AG04449 (cell line): ENCODE measurements at regions not wholly inside any gene's neighbourhood (a gene's known extent, or its start where the extent isn't known, plus 50 kb on each side); places are given as distances from the start of the nearest gene placed in this dataset.

ENCODE experiments used
- CTCF ChIA-PET: fragments of 350-600 bp; formaldehyde crosslinking; extraction: SDS; loops from one replicate; lab custom pipeline; 2021; ENCODE audit warnings: antibody characterized with exemption; lab: Yijun Ruan, JAX
- POLR2A ChIA-PET: fragments of 400-600, 350-600 bp; formaldehyde crosslinking; extraction: SDS; loops from one replicate; lab custom pipeline; 2020; ENCODE audit warnings: antibody characterized with exemption, inconsistent platforms; lab: Yijun Ruan, JAX
- DNase-seq: peaks from one replicate; pipeline ENCODE4 v3.0.0-alpha.2; 2010; ENCODE audit warnings: low read depth, low spot score
- H3K4me3 ChIP-seq: 2 replicates; pipeline ENCODE4 v1.5.1; 2011; ENCODE audit warnings: low read depth, mild to moderate bottlenecking, control low read depth, low read length
- TF ChIP-seq, protein P1 (sequence below): IDR thresholded peaks from one replicate; pipeline ENCODE4 v1.5.1; 2011; ENCODE audit warnings: mild to moderate bottlenecking, moderate library complexity, low read length, control low read depth, inconsistent platforms; ENCODE audit not compliant: insufficient read depth; ENCODE audit errors: missing control alignments

DNA sequence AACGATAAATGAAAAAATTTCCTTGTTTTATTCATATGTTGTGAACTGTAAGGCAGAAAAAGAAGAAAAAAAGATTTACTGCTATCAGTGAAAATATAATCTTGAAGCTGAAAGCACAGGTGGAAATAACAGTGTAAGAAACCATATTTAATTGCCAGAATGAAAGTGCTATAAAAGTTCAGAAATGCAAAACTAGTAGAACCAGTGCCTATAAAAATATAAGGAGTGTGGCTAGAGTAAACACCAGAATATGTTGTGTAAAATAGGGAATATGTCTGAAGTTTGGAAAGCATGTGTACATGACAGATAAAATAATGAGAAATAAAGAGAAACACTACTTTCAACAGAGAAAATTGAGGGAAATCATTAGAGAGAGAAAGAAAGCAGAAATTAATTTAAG, 350.5 kb upstream of the NPSR1 start:
- TF ChIP-seq, protein P1, sequence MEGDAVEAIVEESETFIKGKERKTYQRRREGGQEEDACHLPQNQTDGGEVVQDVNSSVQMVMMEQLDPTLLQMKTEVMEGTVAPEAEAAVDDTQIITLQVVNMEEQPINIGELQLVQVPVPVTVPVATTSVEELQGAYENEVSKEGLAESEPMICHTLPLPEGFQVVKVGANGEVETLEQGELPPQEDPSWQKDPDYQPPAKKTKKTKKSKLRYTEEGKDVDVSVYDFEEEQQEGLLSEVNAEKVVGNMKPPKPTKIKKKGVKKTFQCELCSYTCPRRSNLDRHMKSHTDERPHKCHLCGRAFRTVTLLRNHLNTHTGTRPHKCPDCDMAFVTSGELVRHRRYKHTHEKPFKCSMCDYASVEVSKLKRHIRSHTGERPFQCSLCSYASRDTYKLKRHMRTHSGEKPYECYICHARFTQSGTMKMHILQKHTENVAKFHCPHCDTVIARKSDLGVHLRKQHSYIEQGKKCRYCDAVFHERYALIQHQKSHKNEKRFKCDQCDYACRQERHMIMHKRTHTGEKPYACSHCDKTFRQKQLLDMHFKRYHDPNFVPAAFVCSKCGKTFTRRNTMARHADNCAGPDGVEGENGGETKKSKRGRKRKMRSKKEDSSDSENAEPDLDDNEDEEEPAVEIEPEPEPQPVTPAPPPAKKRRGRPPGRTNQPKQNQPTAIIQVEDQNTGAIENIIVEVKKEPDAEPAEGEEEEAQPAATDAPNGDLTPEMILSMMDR: no peak
- no peak overlapping the region for H3K4me3 ChIP-seq
- no peak for DNase-seq
- POLR2A ChIA-PET: no interaction called here
- CTCF ChIA-PET: interaction anchor here (0.9 to 2.3 kb wide), 2 partner anchors 12 to 13 kb away, joined by 3 to 13 read pairs; no protein-coding TSS in a partner anchor

DNA sequence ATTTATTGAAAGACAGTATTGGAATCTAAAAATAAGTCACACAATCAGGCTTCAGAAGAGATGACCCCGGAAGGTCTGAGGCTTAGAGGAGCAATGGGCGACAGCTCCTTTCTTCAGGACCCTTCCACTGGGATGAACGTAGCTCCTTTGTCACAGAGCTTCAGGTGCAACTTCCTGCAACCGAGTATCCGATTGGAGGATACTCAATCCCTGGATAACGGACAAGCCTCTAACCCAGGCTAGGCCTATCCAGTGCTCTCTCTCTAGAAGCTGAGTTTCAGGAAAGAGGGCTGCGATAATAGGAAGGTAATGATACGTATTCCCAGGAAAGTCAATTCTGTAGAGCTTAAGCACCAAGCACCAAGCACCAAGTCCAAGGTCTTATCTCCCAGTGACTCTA, 349.4 kb upstream of the NPSR1 start:
- POLR2A ChIA-PET: no interaction called here
- TF ChIP-seq, protein P1: no peak
- CTCF ChIA-PET: interaction anchor here (4.1 kb wide), 1 partner anchor 12 kb away, joined by 19 read pairs; no protein-coding TSS in a partner anchor

DNA sequence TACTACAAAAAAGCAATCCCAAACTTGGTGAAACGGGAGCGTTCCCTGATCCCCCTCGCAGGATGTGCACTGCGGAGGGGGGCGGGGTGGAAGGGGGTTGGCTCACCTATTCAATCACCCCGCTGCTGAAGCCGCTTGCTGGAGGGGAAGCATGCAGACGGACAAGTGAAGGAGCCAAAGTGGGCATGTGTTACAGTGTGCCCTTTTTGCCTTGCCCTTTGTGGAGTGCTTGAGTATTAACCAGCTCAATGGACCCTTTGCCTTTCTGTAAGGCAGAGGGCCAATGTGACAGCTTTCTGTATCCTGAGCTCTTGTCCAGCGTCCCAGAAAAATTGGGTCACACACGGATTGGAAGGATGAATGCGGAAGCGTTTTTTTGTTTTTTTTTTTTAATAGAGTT, 348.9 kb upstream of the NPSR1 start:
- TF ChIP-seq, protein P1: no peak
- H3K4me3 ChIP-seq: no peak overlapping the region
- POLR2A ChIA-PET: no interaction called here
- no peak for DNase-seq
- CTCF ChIA-PET: interaction anchor here (4.1 kb wide), 1 partner anchor 11 kb away, joined by 19 read pairs; no protein-coding TSS in a partner anchor

More for the DNA sequence above, 349.4 kb upstream of the NPSR1 start:
- DNase-seq: no peak
- H3K4me3 ChIP-seq: no peak overlapping the region

DNA sequence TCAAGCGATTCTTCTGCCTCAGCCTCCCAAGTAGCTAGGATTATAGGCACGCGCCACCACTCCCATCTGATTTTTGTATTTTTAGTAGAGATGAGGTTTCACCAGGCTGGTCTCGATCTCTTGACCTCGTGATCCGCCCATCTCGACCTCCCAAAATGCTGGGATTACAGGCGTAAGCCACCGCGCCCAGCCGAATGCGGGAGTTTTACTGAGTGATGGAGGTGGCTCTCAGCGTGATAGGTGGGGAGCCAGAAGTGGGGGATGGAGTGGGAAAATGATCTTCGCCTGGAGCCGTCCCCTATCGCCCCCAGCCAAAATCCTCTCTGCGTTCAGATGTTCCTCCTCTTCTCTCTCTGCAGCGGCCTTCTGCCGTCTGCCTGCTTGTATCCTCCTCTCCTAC, 348.4 kb upstream of the NPSR1 start:
- CTCF ChIA-PET: interaction anchor here (4.1 kb wide), 1 partner anchor 11 kb away, joined by 19 read pairs; no protein-coding TSS in a partner anchor
- POLR2A ChIA-PET: no interaction called here
- no peak for DNase-seq
- TF ChIP-seq, protein P1: no peak
- H3K4me3 ChIP-seq: no peak overlapping the region

DNA sequence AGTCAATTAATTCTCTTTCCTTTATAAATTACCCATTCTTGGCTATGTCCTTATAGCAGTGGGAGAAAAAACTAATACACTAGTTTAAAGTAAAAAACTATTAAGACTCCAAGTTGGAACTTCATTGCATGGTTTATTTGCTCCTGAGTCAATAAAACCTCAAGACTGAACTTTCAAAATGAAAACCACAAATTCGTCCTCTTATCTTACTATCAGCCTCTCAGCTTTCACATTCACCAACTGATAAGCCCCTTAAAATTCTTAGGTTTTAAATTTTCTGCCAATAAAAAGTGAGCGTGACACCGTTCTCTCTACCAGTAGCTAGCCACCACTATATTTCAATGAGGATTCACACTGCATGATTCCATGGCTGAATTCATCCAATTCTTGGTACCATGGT, 346.4 kb upstream of the NPSR1 start:
- no peak for DNase-seq
- ChIA-PET POLR2A (no interaction called here), CTCF (interaction anchor here (4.1 kb wide), 1 partner anchor 9 kb away, joined by 19 read pairs; no protein-coding TSS in a partner anchor)
- H3K4me3 ChIP-seq: no peak overlapping the region
- TF ChIP-seq, protein P1: no peak

DNA sequence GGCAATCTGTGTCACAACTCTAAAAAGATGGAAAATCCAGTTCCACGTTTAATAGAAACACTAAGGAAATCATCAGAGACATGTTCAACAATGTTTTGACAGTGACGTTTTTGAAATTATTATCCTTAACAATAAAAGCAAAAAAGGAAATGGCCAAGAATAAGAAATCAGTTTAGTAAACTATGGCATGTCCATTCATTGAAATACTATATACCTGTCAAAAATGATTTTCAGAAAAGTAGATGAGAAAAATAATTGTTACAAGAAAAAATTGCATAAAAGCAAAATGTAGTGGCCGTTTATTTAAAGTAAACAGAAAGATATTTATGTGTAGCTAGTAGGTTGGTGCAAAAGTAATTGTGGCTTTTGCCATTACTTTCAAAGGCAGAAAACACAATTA, 345.4 kb upstream of the NPSR1 start:
- ChIA-PET CTCF (interaction anchor here (0.9 to 1.3 kb wide), 2 partner anchors 221 to 225 kb away, joined by 3 to 4 read pairs; no protein-coding TSS in a partner anchor), POLR2A (no interaction called here)
- no peak for DNase-seq
- TF ChIP-seq, protein P1: no peak
- H3K4me3 ChIP-seq: no peak overlapping the region
